ENCODE measurements at regions not wholly inside any gene's neighbourhood (a gene's known extent, or its start where the extent isn't known, plus 50 kb on each side); places are given as distances from the start of the nearest gene placed in this dataset.

GRCh38 chr4:138501614-138502013, 259.5 kb upstream of the SLC7A11 start:
- no TSS peak for BruUV-seq (replicated peaks)
- intact Hi-C loops (cut with micrococcal nuclease; ENCODE audit: unreplicated experiment), result no loop called here
- DNase-seq, result no peak
- CTCF ChIA-PET, result interaction anchor here (0.6 kb wide), 1 partner anchor 1437 kb away, joined by 3 read pairs; no protein-coding TSS in a partner anchor
- Mint-ChIP-seq H3K36me3 (ENCODE audit: insufficient read depth, unreplicated experiment) (no peaks in the 10 kb centered on the region), H3K9me3 (ENCODE audit: low read depth, unreplicated experiment) (peaks cover 3% of the 10 kb centered on the region), H3K4me1 (ENCODE audit: low read depth, unreplicated experiment) (no peaks in the 10 kb centered on the region), H3K27me3 (ENCODE audit: unreplicated experiment) (no peaks in the 10 kb centered on the region), H3K27ac (ENCODE audit: unreplicated experiment) (no peak overlapping the region), H3K4me3 (ENCODE audit: low read depth, unreplicated experiment) (no peak overlapping the region)
- TF ChIP-seq CTCF (IDR thresholded peaks at IDR 0.05; ENCODE audit: unreplicated experiment), result no peak

DNA sequence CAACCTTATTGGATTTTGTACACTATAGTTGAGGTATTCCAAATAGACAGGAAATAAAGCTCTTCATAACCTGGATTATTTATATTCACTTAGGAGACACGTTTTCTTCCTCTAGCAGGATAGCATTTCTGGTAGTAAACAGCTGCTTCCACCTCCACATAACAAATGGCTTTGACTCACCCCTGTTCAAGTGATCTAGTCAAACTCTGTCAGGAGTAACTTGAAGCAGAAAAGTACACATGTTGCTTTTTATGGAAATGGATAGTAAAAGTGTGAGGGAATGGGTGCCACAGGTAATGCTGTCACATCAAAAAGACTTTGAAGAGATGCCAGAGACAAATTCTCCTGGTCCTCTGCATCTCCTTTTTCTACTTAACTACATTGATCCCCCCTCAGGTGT, 258.7 kb upstream of the SLC7A11 start:
- TF ChIP-seq CTCF (IDR thresholded peaks at IDR 0.05; ENCODE audit: unreplicated experiment), result no peak
- Mint-ChIP-seq H3K27ac (ENCODE audit: unreplicated experiment) (no peak overlapping the region), H3K27me3 (ENCODE audit: unreplicated experiment) (no peaks in the 10 kb centered on the region), H3K4me1 (ENCODE audit: low read depth, unreplicated experiment) (no peaks in the 10 kb centered on the region), H3K9me3 (ENCODE audit: low read depth, unreplicated experiment) (peaks cover 3% of the 10 kb centered on the region), H3K36me3 (ENCODE audit: insufficient read depth, unreplicated experiment) (no peaks in the 10 kb centered on the region), H3K4me3 (ENCODE audit: low read depth, unreplicated experiment) (no peak overlapping the region)
- DNase-seq, result no peak
- CTCF ChIA-PET, result no interaction called here
- BruUV-seq (replicated peaks), result no TSS peak
- intact Hi-C loops (cut with micrococcal nuclease; ENCODE audit: unreplicated experiment), result no loop called here

GRCh38 chr4:138499627-138500026, 257.5 kb upstream of the SLC7A11 start:
- intact Hi-C loops (cut with micrococcal nuclease; ENCODE audit: unreplicated experiment), result loop anchor here (5.0 kb wide), 2 partner anchors 302 to 462 kb away; no protein-coding TSS in a partner anchor
- no peak for TF ChIP-seq CTCF (IDR thresholded peaks at IDR 0.05; ENCODE audit: unreplicated experiment)
- no peak overlapping the region for H3K27ac Mint-ChIP-seq (ENCODE audit: unreplicated experiment)
- no peaks in the 10 kb centered on the region for H3K36me3 Mint-ChIP-seq (ENCODE audit: insufficient read depth, unreplicated experiment)
- CTCF ChIA-PET, result no interaction called here
- H3K27me3 Mint-ChIP-seq (ENCODE audit: unreplicated experiment), result no peaks in the 10 kb centered on the region
- H3K4me3 Mint-ChIP-seq (ENCODE audit: low read depth, unreplicated experiment), result no peak overlapping the region
- DNase-seq, result no peak
- no TSS peak for BruUV-seq (replicated peaks)
- peaks cover 8% of the 10 kb centered on the region for H3K4me1 Mint-ChIP-seq (ENCODE audit: low read depth, unreplicated experiment)
- H3K9me3 Mint-ChIP-seq (ENCODE audit: low read depth, unreplicated experiment), result peaks cover 3% of the 10 kb centered on the region

GRCh38 chr4:138494931-138495330, 252.8 kb upstream of the SLC7A11 start:
- H3K27me3 Mint-ChIP-seq (ENCODE audit: unreplicated experiment), result no peaks in the 10 kb centered on the region
- H3K36me3 Mint-ChIP-seq (ENCODE audit: insufficient read depth, unreplicated experiment), result no peaks in the 10 kb centered on the region
- TF ChIP-seq CTCF (IDR thresholded peaks at IDR 0.05; ENCODE audit: unreplicated experiment), result peak; percentile 23
- H3K4me3 Mint-ChIP-seq (ENCODE audit: low read depth, unreplicated experiment), result no peak overlapping the region
- no TSS peak for BruUV-seq (replicated peaks)
- H3K9me3 Mint-ChIP-seq (ENCODE audit: low read depth, unreplicated experiment), result peaks cover 3% of the 10 kb centered on the region
- CTCF ChIA-PET, result interaction anchor here (0.6 to 1.2 kb wide), 17 partner anchors 27 to 376 kb away, joined by 3 to 10 read pairs (median 4); partner anchors contain the start of gene SLC7A11
- intact Hi-C loops (cut with micrococcal nuclease; ENCODE audit: unreplicated experiment), result loop anchor here (2.0 to 5.0 kb wide), 4 partner anchors 146 to 458 kb away; partner anchors contain the start of gene SLC7A11
- H3K4me1 Mint-ChIP-seq (ENCODE audit: low read depth, unreplicated experiment), result peaks cover 18% of the 10 kb centered on the region
- peak; percentile 71 for DNase-seq
- H3K27ac Mint-ChIP-seq (ENCODE audit: unreplicated experiment), result no peak overlapping the region

Measured in Calu3 (cell line).